ENCODE measurements at regions not wholly inside any gene's neighbourhood (a gene's known extent, or its start where the extent isn't known, plus 50 kb on each side); places are given as distances from the start of the nearest gene placed in this dataset.

DNA sequence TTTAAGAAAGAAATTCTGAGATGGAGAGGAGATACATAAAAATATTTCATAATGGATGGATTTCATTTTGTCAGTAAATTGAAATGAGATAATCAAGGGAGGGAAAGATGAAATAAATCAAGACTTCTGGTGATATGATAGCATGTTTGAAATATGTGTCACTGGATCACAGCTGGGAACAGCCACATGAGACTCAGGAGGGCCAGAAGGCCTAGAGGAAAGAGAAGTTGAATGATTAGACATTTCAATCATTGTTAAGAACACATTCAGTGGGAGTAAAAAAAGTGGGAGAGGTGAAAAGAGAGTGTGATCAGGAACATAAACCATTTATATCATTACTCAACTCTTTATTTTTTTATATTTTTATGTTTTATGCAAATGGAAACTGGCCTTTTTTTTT lies 933.4 kb downstream of the KCNJ2 start:
- Histone ChIP-seq H3K14ac (ENCODE audit: insufficient read length) (no peak overlapping the region), H3K27me3 (replicated peaks in 1 of 4; ENCODE audit: control insufficient read depth in 3 of 4, extremely low read depth in 1 of 4, insufficient read depth in 3 of 4, low read length in 3 of 4) (no peaks in the 10 kb centered on the region), H4K5ac (ENCODE audit: insufficient read length, low read depth, low read length) (no peak overlapping the region), H3K4me1 (replicated peaks in 1 of 4; ENCODE audit: control insufficient read depth in 3 of 4, insufficient read depth in 4 of 4, low read length in 3 of 4) (no peaks in the 10 kb centered on the region; a peak in 1 of 7 replicates), H4K91ac (replicated peaks; ENCODE audit: insufficient read length, low read length) (no peak overlapping the region), H3K23me2 (ENCODE audit: low read depth, low read length) (no peaks in the 10 kb centered on the region; the same call in 1 of the 2 replicates), H3K9me3 (ENCODE audit: insufficient read depth in 2 of 2, low read depth in 1 of 2, low read length in 1 of 2) (no peaks in the 10 kb centered on the region), H2BK20ac (ENCODE audit: low read length) (no peak overlapping the region), H2BK5ac (ENCODE audit: low read depth, low read length) (no peak overlapping the region), H2BK120ac (replicated peaks; ENCODE audit: low read depth, low read length) (no peak overlapping the region), H3K4me3 (ENCODE audit: extremely low read depth in 1 of 4, insufficient read depth in 2 of 4, low read depth in 3 of 4, low read length in 4 of 4) (no peak overlapping the region), H3K56ac (replicated peaks; ENCODE audit: insufficient read length, low read depth, low read length) (no peak overlapping the region), H3K18ac (ENCODE audit: extremely low read depth, low read length) (no peak overlapping the region), H4K20me1 (replicated peaks in 1 of 2; ENCODE audit: control insufficient read depth in 1 of 2, insufficient read depth in 2 of 2, low read length in 2 of 2) (no peaks in the 10 kb centered on the region), H3K79me2 (ENCODE audit: control insufficient read depth in 1 of 2, insufficient read depth in 2 of 2, low read length in 2 of 2) (no peaks in the 10 kb centered on the region), H3K79me1 (ENCODE audit: low read depth, low read length) (no peaks in the 10 kb centered on the region), H4K8ac (ENCODE audit: extremely low read depth, insufficient read depth, low read length) (no peak overlapping the region), H3K27ac (ENCODE audit: low read depth, low read length) (no peak overlapping the region), H3K4me2 (ENCODE audit: insufficient read depth in 1 of 2, low read depth in 2 of 2, low read length in 2 of 2) (no peak overlapping the region), H3K4ac (replicated peaks; ENCODE audit: insufficient read length, low read depth, low read length) (no peak overlapping the region), H2AK5ac (ENCODE audit: low read depth, low read length) (no peak overlapping the region), H3K23ac (ENCODE audit: insufficient read length) (no peak overlapping the region), H2BK12ac (ENCODE audit: low read depth, low read length) (no peak overlapping the region), H2BK15ac (ENCODE audit: low read length) (no peak overlapping the region), H3K9ac (replicated peaks in 1 of 4; ENCODE audit: extremely low read depth in 1 of 4, low read depth in 3 of 4, low read length in 3 of 4) (no peak overlapping the region), H2AFZ (ENCODE audit: low read length) (no peak overlapping the region), H3K36me3 (ENCODE audit: control insufficient read depth in 2 of 4, insufficient read depth in 4 of 4, low read length in 3 of 4) (no peaks in the 10 kb centered on the region)
- ChIA-PET POLR2A (ENCODE audit: partially characterized antibody) (no interaction called here), CTCF (ENCODE audit: partially characterized antibody) (no interaction called here)
- FAIRE-seq (no peak), DNase-seq (ENCODE audit: low read depth in 1 of 2, low spot score in 2 of 2) (no peak)
- TF ChIP-seq SAP30 (IDR thresholded peaks at IDR 0.05; ENCODE audit: insufficient read depth, insufficient replicate concordance, low read length) (no peak), KDM4A (IDR thresholded peaks at IDR 0.05; ENCODE audit: low read depth, low read length, severe bottlenecking) (no peak), BRCA1 (IDR thresholded peaks at IDR 0.05; ENCODE audit: low read depth, low read length) (no peak), YY1 (IDR thresholded peaks at IDR 0.05; ENCODE audit: low read depth, low read length) (no peak), POLR2A (IDR thresholded peaks at IDR 0.05; ENCODE audit: control extremely low read depth in 1 of 2, low read depth in 2 of 2, low read length in 2 of 2) (no peak), TAF7 (optimal IDR thresholded peaks at IDR 0.05; ENCODE audit: borderline replicate concordance, low read depth, low read length) (no peak), RNF2 (IDR thresholded peaks at IDR 0.05; ENCODE audit: borderline replicate concordance, low read depth, low read length, missing control alignments, poor library complexity, severe bottlenecking) (no peak), EGR1 (IDR thresholded peaks at IDR 0.05; ENCODE audit: borderline replicate concordance, low read depth, low read length) (no peak), MAFK (IDR thresholded peaks at IDR 0.05; ENCODE audit: low read depth, low read length) (no peak), GABPA (IDR thresholded peaks at IDR 0.05; ENCODE audit: borderline replicate concordance, insufficient read depth, low read length) (no peak), JUN (IDR thresholded peaks at IDR 0.05; ENCODE audit: low read depth, low read length) (no peak), SRF (IDR thresholded peaks at IDR 0.05; ENCODE audit: low read depth, low read length) (no peak), PHF8 (conservative IDR thresholded peaks at IDR 0.05; ENCODE audit: low read depth, low read length) (no peak)
- TF ChIP-seq, protein P1, sequence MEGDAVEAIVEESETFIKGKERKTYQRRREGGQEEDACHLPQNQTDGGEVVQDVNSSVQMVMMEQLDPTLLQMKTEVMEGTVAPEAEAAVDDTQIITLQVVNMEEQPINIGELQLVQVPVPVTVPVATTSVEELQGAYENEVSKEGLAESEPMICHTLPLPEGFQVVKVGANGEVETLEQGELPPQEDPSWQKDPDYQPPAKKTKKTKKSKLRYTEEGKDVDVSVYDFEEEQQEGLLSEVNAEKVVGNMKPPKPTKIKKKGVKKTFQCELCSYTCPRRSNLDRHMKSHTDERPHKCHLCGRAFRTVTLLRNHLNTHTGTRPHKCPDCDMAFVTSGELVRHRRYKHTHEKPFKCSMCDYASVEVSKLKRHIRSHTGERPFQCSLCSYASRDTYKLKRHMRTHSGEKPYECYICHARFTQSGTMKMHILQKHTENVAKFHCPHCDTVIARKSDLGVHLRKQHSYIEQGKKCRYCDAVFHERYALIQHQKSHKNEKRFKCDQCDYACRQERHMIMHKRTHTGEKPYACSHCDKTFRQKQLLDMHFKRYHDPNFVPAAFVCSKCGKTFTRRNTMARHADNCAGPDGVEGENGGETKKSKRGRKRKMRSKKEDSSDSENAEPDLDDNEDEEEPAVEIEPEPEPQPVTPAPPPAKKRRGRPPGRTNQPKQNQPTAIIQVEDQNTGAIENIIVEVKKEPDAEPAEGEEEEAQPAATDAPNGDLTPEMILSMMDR (IDR thresholded peaks at IDR 0.05; ENCODE audit: control extremely low read depth in 1 of 3, insufficient read depth in 1 of 3, low read depth in 1 of 3, low read length in 3 of 3) = no peak
